B cell (primary cell): ENCODE measurements at regions not wholly inside any gene's neighbourhood (a gene's known extent, or its start where the extent isn't known, plus 50 kb on each side); places are given as distances from the start of the nearest gene placed in this dataset.

Experiments
- CTCF ChIP-seq: fragments of 200-600 bp; IDR thresholded peaks from one replicate; pipeline ENCODE4 v1.8.0; 2022; ENCODE audit warnings: antibody characterized with exemption, mild to moderate bottlenecking
- EZH2 ChIP-seq: IDR thresholded peaks from 2 replicates; pipeline ENCODE4 v1.6.1; 2012; ENCODE audit warnings: borderline replicate concordance, low read depth, mild to moderate bottlenecking, moderate library complexity, low read length; ENCODE audit not compliant: insufficient read depth, poor library complexity, severe bottlenecking

- TF ChIP-seq CTCF (no peak), EZH2 (no peak)
Observed at GRCh38 chr2:8310557-8311455, 371.1 kb upstream of the ID2 start.
